ENCODE measurements at regions not wholly inside any gene's neighbourhood (a gene's known extent, or its start where the extent isn't known, plus 50 kb on each side); places are given as distances from the start of the nearest gene placed in this dataset.

GRCh38 chr6:168160506-168161370 is 81.7 kb upstream of the FRMD1 start:
- no peak for ATAC-seq
- 89 to 94% methylated on average over 25 of the region's 25 CpGs for WGBS, 2 donors
- H3K27me3 ChIP-seq: no peaks in the 10 kb centered on the region

GRCh38 chr6:168159506-168159905 is 80.5 kb upstream of the FRMD1 start:
- H3K4me1 ChIP-seq: peaks cover 0 to 4% (median 0%) of the 10 kb centered on the region in 3 donors
- no peak for ATAC-seq
- DNase-seq: no peak
- intact Hi-C loops (cut with DNase I): loop anchor here in 1 of 3 donors (10.0 kb wide), 1 partner anchor 195 kb away; no protein-coding TSS in a partner anchor
- no peak for TF ChIP-seq CTCF (IDR thresholded peaks at IDR 0.05)
- WGBS, 2 donors: 90 to 94% methylated on average over 8 of the region's 8 CpGs
- no peaks in the 10 kb centered on the region for H3K9me3 ChIP-seq
- H3K36me3 ChIP-seq: no peaks in the 10 kb centered on the region
- H3K4me3 ChIP-seq: no peak overlapping the region
- no peak overlapping the region for H3K27ac ChIP-seq
- FAIRE-seq: no peak
- H3K27me3 ChIP-seq: no peaks in the 10 kb centered on the region

More at GRCh38 chr6:168160506-168161370, 81.7 kb upstream of the FRMD1 start:
- H3K4me3 ChIP-seq: no peak overlapping the region
- FAIRE-seq: no peak
- TF ChIP-seq CTCF (IDR thresholded peaks at IDR 0.05): no peak
- no peak overlapping the region for H3K27ac ChIP-seq
- peaks cover 0 to 4% (median 0%) of the 10 kb centered on the region in 3 donors for H3K4me1 ChIP-seq
- intact Hi-C loops (cut with DNase I): no loop called here
- DNase-seq: peak in 1 of 6 donors; percentile 32
- no peaks in the 10 kb centered on the region for H3K9me3 ChIP-seq
- H3K36me3 ChIP-seq: no peaks in the 10 kb centered on the region

GRCh38 chr6:168158980-168159349 is 80.0 kb upstream of the FRMD1 start:
- Histone ChIP-seq H3K36me3 (no peaks in the 10 kb centered on the region), H3K27ac (no peak overlapping the region), H3K9me3 (no peaks in the 10 kb centered on the region), H3K4me1 (peaks cover 0 to 4% (median 0%) of the 10 kb centered on the region in 3 donors), H3K27me3 (no peaks in the 10 kb centered on the region), H3K4me3 (no peak overlapping the region)
- ATAC-seq (no peak), DNase-seq (no peak), FAIRE-seq (no peak)
- no peak for TF ChIP-seq CTCF (IDR thresholded peaks at IDR 0.05)
- intact Hi-C loops (cut with DNase I): loop anchor here in 1 of 3 donors (10.0 kb wide), 1 partner anchor 196 kb away; no protein-coding TSS in a partner anchor
- 86 to 90% methylated on average over 11 of the region's 11 CpGs for WGBS, 2 donors

GRCh38 chr6:168158213-168158979 is 79.4 kb upstream of the FRMD1 start:
- FAIRE-seq (no peak), DNase-seq (no peak), ATAC-seq (peak; percentile 14 to 48 (median 30))
- WGBS, 2 donors: 9 to 12% methylated on average over 19 of the region's 19 CpGs
- Histone ChIP-seq H3K27ac (no peak overlapping the region), H3K36me3 (no peaks in the 10 kb centered on the region), H3K4me1 (peaks cover 0 to 4% (median 0%) of the 10 kb centered on the region in 3 donors), H3K4me3 (peak overlapping the region in 1 of 4 donors; percentile 6), H3K9me3 (no peaks in the 10 kb centered on the region), H3K27me3 (no peaks in the 10 kb centered on the region)
- intact Hi-C loops (cut with DNase I): loop anchor here in 1 of 3 donors (10.0 kb wide), 1 partner anchor 196 kb away; no protein-coding TSS in a partner anchor
- no peak for TF ChIP-seq CTCF (IDR thresholded peaks at IDR 0.05)
